HFF-Myc (cell line): ENCODE measurements at regions not wholly inside any gene's neighbourhood (a gene's known extent, or its start where the extent isn't known, plus 50 kb on each side); places are given as distances from the start of the nearest gene placed in this dataset.

Experiments
- DNase-seq: peaks from one replicate; pipeline ENCODE4 v3.0.0-alpha.2; 2011; ENCODE audit warnings: low read depth; ENCODE audit errors: extremely low read depth
- H3K4me3 ChIP-seq: replicated peaks from 2 replicates; pipeline ENCODE4 v1.5.1; 2011; ENCODE audit warnings: low read depth, mild to moderate bottlenecking, control low read depth, low read length
- CTCF ChIP-seq: IDR thresholded peaks from 2 replicates; pipeline ENCODE4 v1.5.1; 2012; ENCODE audit warnings: mild to moderate bottlenecking, low read depth, low read length, control low read depth; ENCODE audit errors: missing control alignments

DNA sequence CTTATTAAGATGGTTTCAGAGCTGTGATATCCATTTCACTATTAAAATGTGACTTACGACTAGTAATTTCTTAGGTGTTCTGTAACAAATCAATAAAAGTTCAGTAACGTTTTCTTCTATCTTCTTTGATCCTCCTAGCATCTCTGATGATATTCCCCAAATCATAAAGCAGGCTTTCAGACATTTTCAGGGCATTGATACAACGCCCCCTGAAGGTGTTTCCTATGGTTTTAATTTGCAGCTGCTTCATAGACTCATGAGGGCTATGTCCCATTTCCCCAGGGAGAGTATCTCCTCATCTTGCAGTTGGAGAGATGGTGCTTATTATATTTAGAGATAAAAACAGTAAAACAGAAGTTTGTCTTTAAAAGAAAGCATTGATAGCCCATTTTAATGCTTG, 246.8 kb upstream of the CNTN3 start:
- no peak for DNase-seq
- TF ChIP-seq CTCF, result no peak
- no peak overlapping the region for H3K4me3 ChIP-seq

- no peak for DNase-seq
Measured at GRCh38 chr3:74858086-74858485, 243.6 kb upstream of the CNTN3 start.

GRCh38 chr3:74850381-74850780, 235.9 kb upstream of the CNTN3 start:
- TF ChIP-seq CTCF, result no peak

More at GRCh38 chr3:74858086-74858485, 243.6 kb upstream of the CNTN3 start:
- no peak for TF ChIP-seq CTCF
- no peak overlapping the region for H3K4me3 ChIP-seq

DNA sequence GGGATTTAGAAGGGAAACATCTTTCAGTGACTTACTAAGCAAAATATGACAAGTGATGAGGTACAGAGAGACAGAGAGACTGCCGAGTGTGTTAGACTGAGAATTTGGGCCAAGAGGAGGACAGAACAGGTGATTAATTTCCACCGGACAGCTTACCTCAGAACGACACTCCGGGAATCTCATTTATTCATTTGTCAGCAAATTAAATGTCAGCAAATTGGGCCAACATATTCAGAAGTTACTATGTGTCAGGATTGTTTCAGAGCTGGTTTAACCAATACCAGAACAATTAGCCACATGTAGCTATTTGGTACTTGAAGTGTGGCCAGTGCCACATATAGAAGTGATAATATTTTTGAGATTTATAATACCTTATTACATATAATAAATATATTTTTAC, 232.6 kb upstream of the CNTN3 start:
- TF ChIP-seq CTCF, result no peak
- H3K4me3 ChIP-seq, result no peak overlapping the region
- no peak for DNase-seq

More at GRCh38 chr3:74850381-74850780, 235.9 kb upstream of the CNTN3 start:
- H3K4me3 ChIP-seq, result no peak overlapping the region
- no peak for DNase-seq

DNA sequence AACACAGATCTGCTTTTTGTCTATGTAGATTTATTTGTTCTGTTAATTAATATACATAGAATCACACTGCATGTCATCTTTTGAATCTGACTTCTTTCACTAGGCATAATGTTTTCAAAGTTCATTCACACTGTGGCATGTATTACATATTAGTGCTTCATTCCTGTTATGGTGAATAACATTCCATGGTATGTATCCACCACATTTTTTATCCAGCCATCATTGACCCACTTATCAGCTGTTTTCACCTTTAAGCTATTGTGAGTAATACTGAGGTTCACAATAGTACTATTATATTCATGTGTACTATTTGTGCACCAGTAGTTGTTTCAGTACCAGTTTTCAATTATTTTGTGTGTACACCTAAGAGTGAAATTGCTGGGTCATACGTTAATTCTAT, 230.6 kb upstream of the CNTN3 start:
- no peak for DNase-seq
- no peak overlapping the region for H3K4me3 ChIP-seq
- no peak for TF ChIP-seq CTCF

DNA sequence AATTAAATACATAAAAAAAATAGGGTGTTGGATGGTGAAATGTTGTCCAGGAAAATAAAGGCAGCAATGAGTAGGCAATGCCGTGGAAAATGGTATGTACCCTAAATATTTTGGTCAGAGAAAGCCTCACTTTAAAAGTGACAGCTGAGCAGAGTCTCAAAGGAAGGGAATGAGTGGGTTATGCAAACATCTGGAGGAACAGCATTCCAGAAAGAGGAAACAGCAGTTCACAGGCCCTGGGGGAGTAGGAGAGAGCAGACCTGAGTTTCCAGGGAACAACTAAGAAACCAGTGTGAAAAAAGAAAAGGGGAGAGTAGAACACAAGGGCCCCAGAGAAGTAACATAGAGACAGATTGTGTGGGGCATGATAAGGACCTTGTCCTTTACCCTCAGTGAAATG, 230.0 kb upstream of the CNTN3 start:
- no peak for DNase-seq
- H3K4me3 ChIP-seq, result no peak overlapping the region
- TF ChIP-seq CTCF, result no peak

DNA sequence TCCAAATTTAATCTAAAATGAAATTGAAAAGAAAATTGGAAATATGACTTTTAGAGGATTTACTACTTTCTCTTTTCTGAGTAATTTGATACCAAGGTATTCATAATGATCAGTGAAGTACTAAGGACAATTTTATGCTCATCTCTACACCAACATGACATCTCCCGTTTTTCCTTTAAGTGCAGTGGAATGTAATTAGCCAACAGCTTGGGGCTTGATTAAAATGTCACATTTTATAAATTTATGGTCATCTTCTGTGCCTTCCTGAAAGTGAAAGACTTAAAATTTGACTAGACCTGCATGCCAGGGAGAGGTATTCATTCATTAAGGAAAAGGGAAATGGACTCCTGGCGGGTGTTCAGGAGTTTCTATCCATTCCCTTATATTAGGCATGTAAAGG, 228.2 kb upstream of the CNTN3 start:
- TF ChIP-seq CTCF, result no peak
- DNase-seq, result no peak

More for the DNA sequence above, 228.2 kb upstream of the CNTN3 start:
- no peak overlapping the region for H3K4me3 ChIP-seq
